ENCODE measurements at regions not wholly inside any gene's neighbourhood (a gene's known extent, or its start where the extent isn't known, plus 50 kb on each side); places are given as distances from the start of the nearest gene placed in this dataset.

- no peak overlapping the region for H3K4me3 ChIP-seq (ENCODE audit: low read depth, poor library complexity, severe bottlenecking)
- no peak for DNase-seq (ENCODE audit: low spot score in 2 of 2)
- no peak for TF ChIP-seq CTCF (IDR thresholded peaks at IDR 0.05)
- TF ChIP-seq POLR2A (IDR thresholded peaks at IDR 0.05), result no peak
- WGBS, 2 donors, result 68 to 81% methylated on average over 5 of the region's 5 CpGs
- intact Hi-C loops (cut with DNase I; ENCODE audit: low total_unique reads), result no loop called here
Observed at GRCh38 chr10:105506262-105506661, 865.2 kb downstream of the SORCS3 start.

DNA sequence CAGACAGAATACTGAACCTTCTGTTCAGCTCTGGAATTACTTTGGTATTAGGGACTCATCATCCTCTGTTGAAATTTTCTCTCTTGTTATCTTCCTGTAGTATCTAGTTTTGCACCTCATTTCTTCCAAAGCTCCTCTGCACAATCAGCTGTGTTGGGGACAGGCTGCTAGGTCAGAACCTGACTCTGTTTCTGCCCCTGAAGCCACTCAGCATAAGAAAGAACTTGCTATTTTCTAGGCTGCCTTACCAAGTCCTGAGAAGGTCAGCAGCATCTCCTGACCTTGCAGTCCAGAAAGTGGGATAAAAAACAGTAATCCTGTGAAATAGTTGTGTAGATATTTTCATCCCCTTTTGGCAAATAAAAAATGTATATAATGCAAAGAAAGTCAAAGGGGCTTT lies 862.6 kb downstream of the SORCS3 start:
- intact Hi-C loops (cut with DNase I; ENCODE audit: low total_unique reads), result no loop called here
- TF ChIP-seq POLR2A (IDR thresholded peaks at IDR 0.05), result no peak
- TF ChIP-seq CTCF (IDR thresholded peaks at IDR 0.05), result no peak
- H3K4me3 ChIP-seq (ENCODE audit: low read depth, poor library complexity, severe bottlenecking), result no peak overlapping the region
- DNase-seq (ENCODE audit: low spot score in 2 of 2), result no peak

DNA sequence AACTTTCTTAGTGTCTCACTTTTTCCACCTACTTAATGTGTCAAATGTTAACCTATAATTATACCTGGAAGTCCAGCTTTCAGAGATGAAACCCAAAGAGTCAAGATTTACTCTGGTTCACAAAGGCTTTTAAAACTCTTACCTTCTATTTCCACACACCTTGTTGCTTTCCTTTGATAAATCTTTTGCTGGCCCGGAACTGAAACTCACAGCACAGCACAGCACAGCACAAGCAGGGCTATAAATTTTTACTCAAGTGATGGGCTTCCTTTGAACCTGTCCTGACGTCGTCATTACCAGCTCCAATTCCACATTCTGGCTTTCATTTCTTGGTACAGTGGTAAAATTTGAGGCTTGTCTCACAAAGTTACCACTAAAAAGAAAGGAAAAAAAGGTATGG lies 861.0 kb downstream of the SORCS3 start:
- DNase-seq (ENCODE audit: low spot score in 2 of 2), result no peak
- 22 to 27% methylated on average over 3 of the region's 3 CpGs for WGBS, 2 donors
- intact Hi-C loops (cut with DNase I; ENCODE audit: low total_unique reads), result no loop called here
- TF ChIP-seq POLR2A (IDR thresholded peaks at IDR 0.05) (no peak), CTCF (IDR thresholded peaks at IDR 0.05) (no peak)
- H3K4me3 ChIP-seq (ENCODE audit: low read depth, poor library complexity, severe bottlenecking), result no peak overlapping the region

- no peak overlapping the region for H3K4me3 ChIP-seq (ENCODE audit: low read depth, poor library complexity, severe bottlenecking)
- no peak for DNase-seq (ENCODE audit: low spot score in 2 of 2)
- intact Hi-C loops (cut with DNase I; ENCODE audit: low total_unique reads), result no loop called here
- TF ChIP-seq POLR2A (IDR thresholded peaks at IDR 0.05) (no peak), CTCF (IDR thresholded peaks at IDR 0.05) (no peak)
- 88 to 92% methylated on average over 4 of the region's 4 CpGs for WGBS, 2 donors
Observed at GRCh38 chr10:105494944-105495343, 853.9 kb downstream of the SORCS3 start.

DNA sequence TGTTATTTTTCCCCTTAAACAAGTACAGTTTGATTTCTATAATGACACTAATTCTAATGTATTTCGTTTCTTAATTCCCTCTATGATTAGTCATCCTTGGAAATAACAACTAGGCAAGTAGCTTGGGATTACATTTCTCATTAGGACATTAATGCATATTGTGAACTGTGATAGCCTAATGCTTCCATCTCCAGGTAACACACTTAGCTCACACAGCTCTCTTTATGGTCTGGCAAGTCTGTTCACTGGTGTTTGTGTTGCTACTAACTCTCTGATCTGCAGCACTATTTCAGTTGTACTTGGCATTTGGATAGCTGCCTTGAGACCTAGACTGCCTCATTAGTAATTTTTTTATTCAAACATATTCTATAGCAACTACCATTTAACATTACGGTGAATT lies 853.2 kb downstream of the SORCS3 start:
- TF ChIP-seq POLR2A (IDR thresholded peaks at IDR 0.05) (no peak), CTCF (IDR thresholded peaks at IDR 0.05) (no peak)
- DNase-seq (ENCODE audit: low spot score in 2 of 2), result no peak
- 72 to 76% methylated on average over 2 of the region's 2 CpGs for WGBS, 2 donors
- intact Hi-C loops (cut with DNase I; ENCODE audit: low total_unique reads), result no loop called here
- no peak overlapping the region for H3K4me3 ChIP-seq (ENCODE audit: low read depth, poor library complexity, severe bottlenecking)

DNA sequence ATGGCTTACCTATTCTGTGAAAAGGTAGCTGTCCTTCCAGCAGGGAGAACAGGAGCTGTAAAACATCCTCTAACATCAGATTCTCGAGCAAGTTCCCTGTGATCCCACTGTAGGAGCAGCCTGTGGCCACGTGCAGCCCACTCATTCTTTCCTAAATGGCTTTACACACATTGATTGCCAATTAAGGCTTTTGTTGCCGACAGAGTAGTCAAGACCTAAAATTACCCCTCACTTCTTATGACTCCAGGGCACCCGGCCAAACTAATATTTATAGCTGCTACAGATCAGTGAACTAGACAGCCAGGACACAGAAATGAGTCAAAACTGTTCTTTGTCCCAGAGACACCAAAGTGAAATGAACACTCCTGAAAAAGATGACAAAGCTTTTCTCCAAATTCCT lies 832.1 kb downstream of the SORCS3 start:
- H3K4me3 ChIP-seq (ENCODE audit: low read depth, poor library complexity, severe bottlenecking), result no peak overlapping the region
- intact Hi-C loops (cut with DNase I; ENCODE audit: low total_unique reads), result no loop called here
- TF ChIP-seq CTCF (IDR thresholded peaks at IDR 0.05) (no peak), POLR2A (IDR thresholded peaks at IDR 0.05) (no peak)
- DNase-seq (ENCODE audit: low spot score in 2 of 2), result no peak
- WGBS, 2 donors, result 7 to 12% methylated on average over 4 of the region's 4 CpGs

All from lower leg skin (tissue), 4 donors.